ENCODE measurements at regions not wholly inside any gene's neighbourhood (a gene's known extent, or its start where the extent isn't known, plus 50 kb on each side); places are given as distances from the start of the nearest gene placed in this dataset.

DNA sequence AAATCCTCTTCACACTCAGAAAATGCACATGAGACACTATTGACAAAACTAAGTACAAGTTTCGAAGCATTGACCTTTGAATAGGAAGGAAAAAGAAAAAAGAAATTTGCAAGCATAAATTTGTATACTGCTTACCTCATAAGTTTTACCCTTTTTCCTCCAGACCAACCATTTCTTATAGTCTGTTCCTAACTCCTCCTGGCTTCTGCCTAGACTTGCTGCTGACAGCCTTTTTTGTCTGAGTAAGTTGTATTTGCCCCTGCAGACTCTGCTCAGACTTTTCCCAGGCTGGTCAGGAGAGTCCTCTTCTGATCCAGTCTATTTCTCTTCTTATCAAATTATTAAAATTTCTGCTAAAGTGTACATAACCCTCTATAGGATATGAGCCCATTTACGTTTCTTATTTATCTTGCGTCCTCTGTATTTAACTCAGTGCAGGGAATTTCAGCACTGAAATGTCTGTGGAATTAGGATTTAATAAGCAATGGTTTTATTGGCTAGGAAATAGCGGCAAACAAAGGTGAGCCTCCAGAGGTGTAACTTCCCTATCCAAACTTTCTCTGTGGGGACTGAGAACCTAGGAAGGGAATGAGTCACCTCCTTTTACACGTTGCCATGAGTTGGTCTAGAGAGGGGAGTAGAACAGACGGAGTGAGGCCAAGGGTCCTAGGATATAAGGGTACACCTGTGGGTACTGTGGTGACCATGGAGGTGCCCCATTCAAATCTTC lies 207.1 kb upstream of the MARCKS start:
- peaks cover 0 to 15% (median 7%) of the 10 kb centered on the region in 4 donors for H3K4me1 ChIP-seq
- no peak overlapping the region for H3K4me3 ChIP-seq
- H3K27me3 ChIP-seq: no peaks in the 10 kb centered on the region
- intact Hi-C loops (cut with DNase I; ENCODE audit: low total_unique reads): no loop called here
- no peaks in the 10 kb centered on the region for H3K36me3 ChIP-seq
- no peak overlapping the region for H3K27ac ChIP-seq
- DNase-seq: no peak
- TF ChIP-seq, protein P1, sequence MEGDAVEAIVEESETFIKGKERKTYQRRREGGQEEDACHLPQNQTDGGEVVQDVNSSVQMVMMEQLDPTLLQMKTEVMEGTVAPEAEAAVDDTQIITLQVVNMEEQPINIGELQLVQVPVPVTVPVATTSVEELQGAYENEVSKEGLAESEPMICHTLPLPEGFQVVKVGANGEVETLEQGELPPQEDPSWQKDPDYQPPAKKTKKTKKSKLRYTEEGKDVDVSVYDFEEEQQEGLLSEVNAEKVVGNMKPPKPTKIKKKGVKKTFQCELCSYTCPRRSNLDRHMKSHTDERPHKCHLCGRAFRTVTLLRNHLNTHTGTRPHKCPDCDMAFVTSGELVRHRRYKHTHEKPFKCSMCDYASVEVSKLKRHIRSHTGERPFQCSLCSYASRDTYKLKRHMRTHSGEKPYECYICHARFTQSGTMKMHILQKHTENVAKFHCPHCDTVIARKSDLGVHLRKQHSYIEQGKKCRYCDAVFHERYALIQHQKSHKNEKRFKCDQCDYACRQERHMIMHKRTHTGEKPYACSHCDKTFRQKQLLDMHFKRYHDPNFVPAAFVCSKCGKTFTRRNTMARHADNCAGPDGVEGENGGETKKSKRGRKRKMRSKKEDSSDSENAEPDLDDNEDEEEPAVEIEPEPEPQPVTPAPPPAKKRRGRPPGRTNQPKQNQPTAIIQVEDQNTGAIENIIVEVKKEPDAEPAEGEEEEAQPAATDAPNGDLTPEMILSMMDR (IDR thresholded peaks at IDR 0.05): no peak
- no peaks in the 10 kb centered on the region for H3K9me3 ChIP-seq

DNA sequence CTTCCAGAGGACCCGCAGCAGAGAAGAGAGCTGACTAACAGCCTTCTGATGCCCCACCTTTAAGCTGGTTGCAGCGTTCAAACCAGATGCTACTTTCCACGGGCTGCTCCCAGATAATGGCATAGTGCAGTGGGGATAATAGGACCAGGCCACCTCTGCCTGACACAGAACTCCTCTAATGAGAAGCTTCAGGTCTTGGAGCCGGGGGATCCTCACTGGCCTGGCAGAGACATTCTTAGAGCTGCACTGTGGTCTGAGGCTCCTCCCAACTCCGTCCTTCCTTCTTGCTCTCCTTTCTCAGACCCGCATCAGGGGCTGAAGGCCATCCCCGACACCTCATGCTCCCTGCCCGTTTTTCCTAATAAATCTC lies 206.6 kb upstream of the MARCKS start:
- intact Hi-C loops (cut with DNase I; ENCODE audit: low total_unique reads): no loop called here
- Histone ChIP-seq H3K36me3 (no peaks in the 10 kb centered on the region), H3K9me3 (no peaks in the 10 kb centered on the region), H3K27ac (no peak overlapping the region), H3K4me1 (peaks cover 0 to 15% (median 7%) of the 10 kb centered on the region in 4 donors), H3K4me3 (no peak overlapping the region), H3K27me3 (no peaks in the 10 kb centered on the region)
- no peak for DNase-seq
- TF ChIP-seq, protein P1 (IDR thresholded peaks at IDR 0.05): no peak

DNA sequence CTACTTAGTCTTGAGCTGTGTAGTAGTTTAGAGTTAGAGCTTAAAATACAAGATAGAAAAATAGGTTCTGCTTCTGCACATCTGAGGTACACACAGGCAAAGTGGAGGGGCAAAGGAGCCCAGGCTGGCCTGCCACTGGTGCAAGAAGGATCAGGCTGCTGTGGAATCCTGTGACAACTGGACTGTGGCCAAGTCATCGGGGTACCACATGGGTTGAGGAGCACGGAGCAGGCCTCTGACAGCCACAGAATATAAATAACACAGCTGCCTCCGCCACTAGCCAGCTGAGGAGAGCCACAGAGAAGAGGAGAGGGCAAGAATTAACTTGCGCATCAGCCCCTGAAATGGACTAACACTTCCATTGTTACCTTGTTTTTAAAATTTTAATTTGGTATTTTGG lies 206.0 kb upstream of the MARCKS start:
- Histone ChIP-seq H3K27me3 (no peaks in the 10 kb centered on the region), H3K27ac (no peak overlapping the region), H3K9me3 (no peaks in the 10 kb centered on the region), H3K36me3 (no peaks in the 10 kb centered on the region), H3K4me3 (no peak overlapping the region), H3K4me1 (peaks cover 0 to 15% (median 7%) of the 10 kb centered on the region in 4 donors)
- TF ChIP-seq, protein P1 (IDR thresholded peaks at IDR 0.05): no peak
- no peak for DNase-seq
- intact Hi-C loops (cut with DNase I; ENCODE audit: low total_unique reads): no loop called here

DNA sequence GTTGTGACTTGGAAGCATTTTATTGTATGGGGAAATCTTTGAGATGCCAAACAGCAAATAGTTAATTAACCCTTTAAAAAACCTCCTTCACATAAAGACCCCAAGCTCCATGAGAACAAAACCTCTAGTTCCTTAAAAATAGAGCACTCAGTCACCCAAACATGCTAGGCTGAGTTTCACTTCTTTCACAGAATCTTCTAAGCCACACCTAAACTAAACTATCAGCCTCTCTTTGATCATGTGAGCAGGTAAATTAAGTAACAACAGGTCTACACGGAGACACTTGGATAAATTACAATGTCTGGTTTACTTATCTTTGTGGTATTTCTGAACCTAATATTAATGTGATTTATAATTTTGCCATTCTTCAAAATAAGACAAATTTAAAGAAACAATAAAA lies 205.2 kb upstream of the MARCKS start:
- intact Hi-C loops (cut with DNase I; ENCODE audit: low total_unique reads): no loop called here
- Histone ChIP-seq H3K27ac (no peak overlapping the region), H3K4me3 (no peak overlapping the region), H3K9me3 (no peaks in the 10 kb centered on the region), H3K4me1 (peaks cover 0 to 15% (median 7%) of the 10 kb centered on the region in 4 donors), H3K36me3 (no peaks in the 10 kb centered on the region), H3K27me3 (no peaks in the 10 kb centered on the region)
- no peak for DNase-seq
- TF ChIP-seq, protein P1 (IDR thresholded peaks at IDR 0.05): no peak

DNA sequence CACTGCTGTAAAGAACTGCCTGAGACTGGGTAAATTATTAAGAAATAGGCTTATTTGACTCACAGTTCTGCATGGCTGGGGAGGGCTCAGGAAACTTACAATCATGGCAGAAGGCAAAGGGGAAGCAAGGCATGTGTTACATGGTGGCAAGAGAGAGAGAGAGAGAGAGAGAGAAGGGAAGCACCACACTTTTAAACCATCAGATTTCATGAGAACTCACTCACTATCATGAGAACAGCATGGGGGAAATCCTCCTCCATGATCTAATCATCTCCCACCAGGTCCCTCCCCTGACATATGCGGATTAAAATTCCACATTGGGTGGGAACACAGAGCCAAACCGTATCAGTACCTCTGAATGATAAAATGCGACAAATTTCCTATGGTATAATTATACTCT lies 203.9 kb upstream of the MARCKS start:
- H3K4me1 ChIP-seq: peaks cover 0 to 15% (median 7%) of the 10 kb centered on the region in 4 donors
- no peak overlapping the region for H3K4me3 ChIP-seq
- no peaks in the 10 kb centered on the region for H3K27me3 ChIP-seq
- H3K27ac ChIP-seq: peak overlapping the region in 1 of 2 donors; percentile 11
- H3K9me3 ChIP-seq: no peaks in the 10 kb centered on the region
- intact Hi-C loops (cut with DNase I; ENCODE audit: low total_unique reads): no loop called here
- DNase-seq: no peak
- no peaks in the 10 kb centered on the region for H3K36me3 ChIP-seq
- TF ChIP-seq, protein P1 (IDR thresholded peaks at IDR 0.05): no peak

Data from tibial artery (tissue), 4 donors.